Thyroid gland (tissue), 4 donors: ENCODE measurements at regions not wholly inside any gene's neighbourhood (a gene's known extent, or its start where the extent isn't known, plus 50 kb on each side); places are given as distances from the start of the nearest gene placed in this dataset.

Experiments used
- DNase-seq, 2 donors: peaks; one replicate each; pipeline ENCODE4 v3.0.0-alpha.2; 2019
- H3K27ac ChIP-seq, 3 donors: fragments of 200-600 bp; sonication (generic); 1 replicate in 2 of 3; 2 replicates in 1 of 3; pipeline ENCODE4 v1.5.1; 2016 to 2019; ENCODE audit warnings: mild to moderate bottlenecking in 1 of 3, moderate library complexity in 1 of 3
- H3K27me3 ChIP-seq: fragments of 200-600 bp; sonication (generic); one replicate; pipeline ENCODE4 v1.5.1; 2019
- H3K36me3 ChIP-seq, 2 donors: fragments of 200-600 bp; sonication (generic); one replicate each; pipeline ENCODE4 v1.5.1; 2016 to 2019
- H3K4me1 ChIP-seq, 2 donors: fragments of 200-600 bp; sonication (generic); one replicate each; pipeline ENCODE4 v1.5.1; 2017 to 2019
- H3K4me3 ChIP-seq, 3 donors: fragments of 200-600 bp; sonication (generic); replicated peaks in 1 of 3; 1 replicate in 2 of 3; 2 replicates in 1 of 3; pipeline ENCODE4 v1.5.1; 2016; ENCODE audit warnings: mild to moderate bottlenecking in 1 of 3
- H3K9me3 ChIP-seq: fragments of 200-600 bp; sonication (generic); one replicate; pipeline ENCODE4 v1.5.1; 2017
- CTCF ChIP-seq, 6 experiments: fragments of 200-600 bp in 3 of 6; fragments of 450-650 bp in 3 of 6; sonication (generic) in 3 of 6; IDR thresholded peaks; one replicate each; pipeline ENCODE4 v1.5.1; 2016 to 2019; ENCODE audit warnings: antibody characterized with exemption in 6 of 6, mild to moderate bottlenecking in 2 of 6, inconsistent platforms in 1 of 6, moderate library complexity in 1 of 6
- POLR2A ChIP-seq, 2 donors: fragments of 450-650 bp; IDR thresholded peaks; one replicate each; pipeline ENCODE4 v1.6.1; 2017; ENCODE audit warnings: antibody characterized with exemption in 2 of 2, mild to moderate bottlenecking in 2 of 2, moderate library complexity in 1 of 2
- WGBS, 2 donors: methylation state at CpG; one replicate each; pipeline ENCODE4 v1.1.5; 2017; 5-methylcytosine and 5-hydroxymethylcytosine counted together
- intact Hi-C: fragments of 100-400 bp; cut with DNase I; formaldehyde crosslinking; loops from one replicate; pipeline ENCODE4 v1.15.1; 2023

- intact Hi-C loops: no loop called here
- TF ChIP-seq POLR2A (IDR thresholded peaks at IDR 0.05) (no peak), CTCF (IDR thresholded peaks at IDR 0.05) (no peak)
- no peaks in the 10 kb centered on the region for H3K9me3 ChIP-seq
- no peaks in the 10 kb centered on the region for H3K4me1 ChIP-seq
- DNase-seq: no peak
- H3K27me3 ChIP-seq: no peaks in the 10 kb centered on the region
- WGBS, 2 donors: 66 to 73% methylated on average over 11 to 12 of the region's 15 CpGs
- no peak overlapping the region for H3K4me3 ChIP-seq
- H3K36me3 ChIP-seq: no peaks in the 10 kb centered on the region
- no peak overlapping the region for H3K27ac ChIP-seq
These were observed 1120.5 kb downstream of the BRD1 start for GRCh38 chr22:48706934-48707762.

- no peak for TF ChIP-seq POLR2A (IDR thresholded peaks at IDR 0.05)
- TF ChIP-seq CTCF (IDR thresholded peaks at IDR 0.05): no peak
- Histone ChIP-seq H3K36me3 (no peaks in the 10 kb centered on the region), H3K4me3 (no peak overlapping the region), H3K4me1 (no peaks in the 10 kb centered on the region), H3K9me3 (no peaks in the 10 kb centered on the region), H3K27me3 (no peaks in the 10 kb centered on the region), H3K27ac (no peak overlapping the region)
- intact Hi-C loops: no loop called here
- no peak for DNase-seq
- WGBS, 2 donors: 82 to 86% methylated on average over 16 of the region's 16 CpGs
These were observed 1121.6 kb downstream of the BRD1 start for GRCh38 chr22:48705917-48706605.

- H3K27ac ChIP-seq: no peak overlapping the region
- WGBS, 2 donors: 74 to 75% methylated on average over 13 to 18 of the region's 18 CpGs
These were observed 1122.3 kb downstream of the BRD1 start for GRCh38 chr22:48705159-48705916.

GRCh38 chr22:48704335-48704734 is 1123.3 kb downstream of the BRD1 start:
- no peaks in the 10 kb centered on the region for H3K4me1 ChIP-seq
- no peaks in the 10 kb centered on the region for H3K27me3 ChIP-seq
- 78 to 79% methylated on average over 11 to 13 of the region's 13 CpGs for WGBS, 2 donors
- H3K27ac ChIP-seq: no peak overlapping the region
- H3K36me3 ChIP-seq: no peaks in the 10 kb centered on the region
- H3K9me3 ChIP-seq: no peaks in the 10 kb centered on the region
- TF ChIP-seq CTCF (IDR thresholded peaks at IDR 0.05) (no peak), POLR2A (IDR thresholded peaks at IDR 0.05) (no peak)
- no peak overlapping the region for H3K4me3 ChIP-seq
- intact Hi-C loops: no loop called here
- DNase-seq: no peak

More at GRCh38 chr22:48705159-48705916, 1122.3 kb downstream of the BRD1 start:
- no peaks in the 10 kb centered on the region for H3K9me3 ChIP-seq
- H3K27me3 ChIP-seq: no peaks in the 10 kb centered on the region
- no peak overlapping the region for H3K4me3 ChIP-seq
- TF ChIP-seq POLR2A (IDR thresholded peaks at IDR 0.05) (no peak), CTCF (IDR thresholded peaks at IDR 0.05) (no peak)
- no peaks in the 10 kb centered on the region for H3K36me3 ChIP-seq
- DNase-seq: no peak
- intact Hi-C loops: no loop called here
- H3K4me1 ChIP-seq: no peaks in the 10 kb centered on the region
